ENCODE measurements at regions not wholly inside any gene's neighbourhood (a gene's known extent, or its start where the extent isn't known, plus 50 kb on each side); places are given as distances from the start of the nearest gene placed in this dataset.

DNA sequence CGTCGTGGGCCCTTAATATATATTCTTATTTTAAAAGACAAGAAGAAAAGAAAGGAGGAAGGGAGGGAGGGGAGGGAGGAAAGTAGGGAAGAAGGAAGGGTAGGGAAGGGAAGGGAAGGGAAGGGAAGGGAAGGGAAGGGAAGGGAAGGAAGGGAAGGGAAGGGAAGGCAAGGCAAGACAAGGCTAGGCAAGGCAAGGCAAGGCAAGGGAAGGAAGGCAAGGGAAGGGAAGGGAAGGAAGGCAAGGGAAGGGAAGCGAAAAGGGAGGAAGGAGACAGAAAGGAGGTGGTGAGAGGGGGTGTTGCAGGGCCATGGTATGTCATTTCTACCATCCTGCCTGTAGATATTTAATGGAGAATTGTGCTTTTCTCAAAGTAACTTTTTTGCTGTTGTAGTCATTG is 83.9 kb upstream of the BTBD3 start:
- DNase-seq (ENCODE audit: low spot score) = no peak

DNA sequence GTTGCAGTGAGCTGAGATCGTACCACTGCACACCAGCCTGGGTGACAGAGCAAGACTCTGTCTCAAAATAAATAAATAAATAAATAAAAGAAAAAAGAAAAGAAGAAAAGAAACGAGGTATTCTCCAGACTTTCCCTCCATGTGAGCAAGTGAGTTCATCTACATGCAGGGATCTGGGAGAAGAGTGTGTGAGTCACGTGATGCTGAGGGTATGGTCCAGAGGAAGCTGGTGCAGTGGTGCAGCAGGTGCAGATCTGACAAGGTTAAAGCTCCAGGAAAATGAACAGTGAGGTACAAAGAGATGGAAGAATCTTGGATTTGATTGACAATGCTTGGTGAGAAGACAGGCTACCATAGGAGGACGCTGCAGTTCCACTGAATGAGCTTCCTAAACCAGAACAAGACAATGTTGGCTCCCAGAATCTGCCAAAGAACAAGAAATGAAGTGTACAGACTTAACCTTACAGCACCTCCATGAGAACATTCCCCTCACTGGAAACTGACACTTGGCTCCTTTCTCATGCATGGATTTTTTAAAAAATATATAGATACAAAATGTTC is 79.5 kb upstream of the BTBD3 start:
- no peak for DNase-seq (ENCODE audit: low spot score)

DNA sequence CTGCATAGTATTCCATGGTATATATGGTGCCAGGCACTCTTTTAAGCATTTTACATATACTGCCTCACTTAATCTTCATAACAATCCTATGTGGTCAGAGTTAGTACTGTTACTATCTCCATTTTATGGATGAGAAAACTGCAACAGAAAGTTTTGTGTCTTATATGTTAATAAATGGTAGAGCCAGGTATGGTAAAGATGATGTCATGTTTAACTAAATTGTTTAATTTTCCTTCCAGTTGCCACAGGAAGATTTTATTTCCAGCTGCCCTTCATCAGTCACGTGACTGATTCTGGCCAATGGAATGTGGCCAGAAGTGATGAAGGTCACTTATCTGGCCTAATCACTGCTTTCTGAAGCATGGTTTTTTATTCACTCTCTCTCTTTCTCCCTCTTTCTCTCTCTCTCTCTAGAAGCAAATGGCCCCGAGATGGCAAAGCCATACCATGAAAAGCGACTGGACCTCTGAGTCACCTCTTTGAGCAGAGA is 75.7 kb upstream of the BTBD3 start:
- DNase-seq (ENCODE audit: low spot score) = no peak

DNA sequence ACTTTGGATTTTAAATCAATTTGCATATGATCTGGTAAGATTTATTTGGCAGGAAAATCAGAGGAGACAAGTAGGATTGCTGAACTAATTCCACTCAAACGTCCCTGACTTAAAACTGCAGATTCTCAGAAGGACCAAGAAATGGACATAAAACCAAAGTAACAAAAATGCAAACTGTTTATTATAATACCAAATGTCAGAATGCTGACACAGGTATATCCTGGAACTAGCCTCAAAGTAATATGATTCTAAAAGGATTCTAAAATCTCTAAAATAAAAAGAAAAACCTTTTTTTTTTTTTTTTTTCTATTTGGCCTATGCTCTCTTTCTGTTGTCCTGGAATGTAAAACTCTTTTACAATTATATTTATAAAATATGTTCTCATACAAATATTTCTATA is 74.4 kb upstream of the BTBD3 start:
- DNase-seq (ENCODE audit: low spot score) = no peak

DNA sequence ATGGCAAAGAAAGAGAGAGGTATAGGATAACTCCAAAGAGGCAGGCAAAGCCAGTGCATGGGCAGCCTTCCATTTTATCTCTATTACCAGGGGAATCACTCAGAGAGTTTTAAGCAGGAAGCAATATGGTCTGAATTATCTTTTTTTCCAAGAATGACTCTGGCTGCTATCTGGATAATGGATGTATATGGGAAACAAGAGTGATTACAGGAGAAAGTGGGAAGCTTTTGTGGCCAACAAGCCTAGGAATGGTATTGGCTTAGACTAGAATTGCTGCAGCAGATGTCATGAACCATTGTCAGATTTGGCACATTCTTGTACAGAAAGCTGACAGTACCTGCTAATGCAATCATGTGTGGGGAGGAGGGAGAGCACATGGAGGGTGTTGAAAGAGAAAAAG is 73.0 kb upstream of the BTBD3 start:
- no peak for DNase-seq (ENCODE audit: low spot score)

DNA sequence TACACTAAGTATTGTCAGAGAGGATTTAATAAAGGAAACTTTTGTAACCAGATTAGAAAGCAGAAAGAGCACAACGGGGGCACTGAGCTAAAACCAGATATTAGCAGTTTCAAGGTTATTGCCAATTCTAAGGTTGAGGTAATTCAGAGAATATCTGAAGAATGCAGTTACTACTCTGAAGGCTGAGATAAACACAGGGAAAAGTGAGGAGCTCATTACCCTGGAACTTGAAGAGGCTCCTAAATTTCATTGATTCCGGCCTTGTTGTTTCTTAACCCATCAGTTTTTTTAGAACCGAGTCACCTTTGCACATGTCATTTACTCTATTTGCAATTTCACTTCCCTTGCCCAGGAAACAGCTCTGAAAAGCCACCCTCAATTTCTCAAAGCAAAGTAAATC is 72.4 kb upstream of the BTBD3 start:
- DNase-seq (ENCODE audit: low spot score) = no peak

DNA sequence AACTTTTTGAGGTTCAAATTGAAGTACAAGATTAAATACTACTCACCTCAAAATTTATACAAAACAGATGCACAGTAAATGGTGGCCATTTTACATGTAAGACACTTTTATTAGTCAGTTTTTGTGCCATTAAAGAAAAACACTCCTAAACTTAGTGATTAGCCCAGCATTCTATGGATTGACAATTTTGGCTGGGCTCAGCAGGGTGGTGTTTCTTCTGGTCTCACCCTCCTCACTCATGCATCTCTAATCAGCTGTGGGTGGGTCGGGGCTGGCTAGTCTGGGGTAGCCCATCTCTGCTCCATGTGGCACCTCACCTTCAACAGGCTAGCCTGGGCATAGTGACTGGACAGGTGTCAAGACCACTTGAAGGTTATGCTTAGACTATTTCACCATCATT is 71.6 kb upstream of the BTBD3 start:
- DNase-seq (ENCODE audit: low spot score) = no peak

DNA sequence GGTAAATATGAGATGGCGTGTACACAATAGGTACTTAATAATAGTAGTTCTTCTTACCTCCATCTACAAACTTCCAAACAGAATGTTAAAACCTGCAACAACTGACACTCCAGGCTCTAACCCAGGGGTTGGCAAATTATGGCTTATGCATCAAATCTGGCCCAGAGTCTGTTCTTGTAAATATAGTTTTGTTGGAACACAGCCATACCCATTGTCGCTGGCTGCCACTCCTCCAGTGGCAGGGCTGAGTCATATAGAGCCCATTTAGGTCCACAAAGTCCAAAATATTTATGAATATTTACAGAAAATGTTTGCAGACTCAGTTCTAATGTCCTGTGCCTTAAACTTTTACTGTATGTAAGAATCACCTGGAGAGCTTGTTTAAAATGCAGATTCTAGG is 69.9 kb upstream of the BTBD3 start:
- DNase-seq (ENCODE audit: low spot score) = no peak

DNA sequence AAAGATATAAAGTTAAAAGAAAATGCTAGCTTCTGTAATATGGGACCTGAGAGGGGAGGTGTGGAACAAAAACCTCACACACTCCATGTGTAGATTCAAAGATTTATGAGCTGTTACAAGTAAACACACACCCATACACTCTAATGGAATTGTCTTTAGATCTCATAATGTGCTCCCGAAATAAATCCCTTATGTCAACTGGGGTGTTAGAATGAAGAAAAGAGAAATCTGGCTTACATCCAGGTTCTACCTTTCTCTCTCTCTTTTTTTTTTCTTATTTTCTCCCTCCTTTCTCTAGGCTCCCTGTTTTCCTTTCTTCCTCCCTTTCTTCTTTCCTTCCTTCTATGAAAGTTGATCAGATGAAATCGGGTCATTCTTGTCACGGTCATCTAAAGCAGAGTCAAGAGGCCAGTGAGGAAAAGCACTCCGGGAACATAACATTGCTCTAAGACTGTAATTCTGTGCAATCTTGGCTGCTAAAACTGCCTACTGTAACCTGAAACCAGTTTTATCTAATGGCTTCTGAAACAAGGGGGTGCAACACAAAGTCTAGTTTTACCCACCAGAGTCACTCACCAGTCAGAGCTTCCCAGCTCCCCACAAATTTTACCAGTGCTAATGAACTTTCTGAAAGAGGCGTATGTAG is 68.3 kb upstream of the BTBD3 start:
- no peak for DNase-seq (ENCODE audit: low spot score)

DNA sequence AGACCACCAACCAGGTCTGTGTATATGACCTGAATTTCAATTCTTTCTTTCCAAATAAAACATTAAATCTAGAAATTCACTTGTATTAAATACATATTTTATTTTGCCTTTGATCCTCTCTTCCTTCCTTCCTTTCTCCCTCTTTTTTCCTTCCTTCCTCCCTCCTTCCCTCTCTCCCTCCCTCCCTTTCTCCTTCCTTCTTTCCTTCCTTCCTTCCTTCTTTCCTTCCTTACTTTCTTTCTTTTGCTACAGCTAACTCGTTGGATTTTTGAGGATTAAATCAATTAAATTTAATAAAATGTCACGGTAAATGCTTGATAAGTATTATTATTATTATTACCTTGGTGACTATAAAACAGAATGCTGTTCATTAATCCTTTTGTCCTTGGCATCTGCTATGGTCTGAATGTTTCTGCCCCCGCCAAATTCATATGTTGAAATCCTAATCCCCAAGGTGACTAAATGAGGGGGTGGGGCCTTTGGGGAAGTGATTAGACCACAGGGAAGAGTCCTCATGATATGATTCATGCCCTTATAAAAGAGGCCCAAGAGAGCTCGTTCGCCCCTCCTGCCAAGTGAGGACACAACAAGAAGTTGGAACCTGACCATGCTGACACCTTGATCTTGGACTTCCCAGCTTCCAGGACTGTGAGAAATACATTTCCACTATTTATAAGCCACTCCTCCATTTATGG is 67.6 kb upstream of the BTBD3 start:
- peak; percentile 20 for DNase-seq (ENCODE audit: low spot score)

DNA sequence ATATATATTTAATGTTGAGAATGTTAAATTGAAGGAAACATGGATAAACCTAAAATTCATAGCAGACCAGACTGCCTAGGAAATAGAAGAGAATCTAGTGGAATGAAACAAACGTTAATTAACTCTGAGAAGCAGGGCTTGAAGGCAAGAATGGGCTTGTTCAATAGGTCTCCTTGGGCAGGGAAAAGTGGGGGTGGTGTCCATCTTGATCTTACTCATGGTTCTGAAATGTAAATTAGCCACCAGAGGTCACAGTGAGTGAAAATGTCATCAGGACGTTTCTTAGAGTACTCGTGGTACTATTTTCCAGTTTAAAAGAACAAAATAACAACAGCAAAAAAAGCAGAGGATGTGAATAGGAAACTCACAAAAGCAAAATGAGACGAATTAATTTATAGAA is 66.8 kb upstream of the BTBD3 start:
- peak; percentile 8 for DNase-seq (ENCODE audit: low spot score)

DNA sequence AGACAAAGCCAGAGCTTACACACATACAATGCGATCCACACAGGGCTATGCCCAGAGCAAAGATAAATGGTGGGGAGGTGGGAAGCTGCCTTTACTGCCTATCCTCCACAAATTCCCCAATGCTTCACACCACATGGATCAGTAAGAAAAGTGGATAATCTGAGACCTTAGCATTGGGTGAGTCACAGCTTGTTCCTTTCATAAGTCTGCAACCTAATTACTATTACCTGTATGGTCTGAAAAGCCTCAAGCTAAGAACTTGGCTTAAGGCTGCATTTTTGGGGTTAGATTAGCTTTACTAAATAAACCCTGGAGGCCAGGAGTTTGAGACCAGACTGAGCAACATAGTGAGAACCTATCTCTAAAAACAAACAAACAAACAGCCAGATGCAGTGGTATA is 66.0 kb upstream of the BTBD3 start:
- no peak for DNase-seq (ENCODE audit: low spot score)

DNA sequence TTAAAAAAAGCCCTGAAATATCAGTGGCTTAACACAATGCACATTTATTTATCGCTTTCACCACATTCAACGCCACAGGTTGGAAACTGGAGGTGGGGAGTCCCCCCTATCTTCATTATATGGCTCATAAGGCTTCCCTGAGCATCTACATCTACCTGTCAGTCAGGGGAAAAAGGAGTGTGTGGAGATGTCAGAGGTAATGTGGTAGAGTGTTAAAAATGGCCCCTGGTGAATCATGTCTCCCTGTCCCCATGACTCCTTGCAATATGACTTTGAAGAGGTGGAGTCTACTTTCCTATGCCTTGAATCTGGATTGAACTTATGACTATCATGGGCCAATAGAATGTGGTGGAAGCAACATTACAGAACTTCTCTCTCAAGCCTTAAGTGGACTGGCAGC is 65.5 kb upstream of the BTBD3 start:
- DNase-seq (ENCODE audit: low spot score) = no peak

DNA sequence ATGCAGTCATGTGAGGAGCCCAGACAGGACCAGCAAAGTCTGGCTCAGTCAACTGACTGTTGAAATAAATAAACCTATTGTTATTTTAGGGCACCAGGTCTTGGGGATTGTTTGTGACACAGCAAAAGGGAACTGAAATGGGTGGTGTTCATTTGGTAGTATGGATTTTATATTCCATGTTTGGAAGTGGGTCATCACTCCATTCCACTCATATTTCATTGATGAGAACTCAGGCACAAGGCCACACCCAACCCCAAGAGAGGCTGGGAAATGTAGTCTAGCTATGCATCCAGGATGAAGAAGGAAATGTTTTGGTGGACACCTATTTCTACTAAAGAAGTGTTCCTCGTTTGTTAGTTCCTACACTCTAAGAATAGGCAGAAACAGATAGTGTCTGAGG is 64.9 kb upstream of the BTBD3 start:
- no peak for DNase-seq (ENCODE audit: low spot score)

DNA sequence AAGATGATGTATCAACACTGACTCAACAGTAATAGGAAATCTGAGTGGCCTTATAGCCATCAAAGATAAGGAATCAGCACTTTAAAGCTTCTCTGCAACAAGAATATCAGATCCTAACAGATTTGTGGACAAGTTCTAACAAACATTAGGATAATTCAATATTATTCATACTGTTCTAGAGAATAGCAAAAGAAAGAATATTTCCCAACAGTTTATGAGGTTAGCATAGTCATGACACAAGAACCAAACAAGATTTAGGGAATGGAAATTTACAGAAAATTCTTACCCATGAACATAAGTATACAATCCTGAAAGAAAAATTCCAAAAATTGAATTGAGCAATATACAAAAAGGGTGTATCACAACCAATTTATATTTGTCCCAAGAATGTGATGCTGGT is 64.3 kb upstream of the BTBD3 start:
- no peak for DNase-seq (ENCODE audit: low spot score)

DNA sequence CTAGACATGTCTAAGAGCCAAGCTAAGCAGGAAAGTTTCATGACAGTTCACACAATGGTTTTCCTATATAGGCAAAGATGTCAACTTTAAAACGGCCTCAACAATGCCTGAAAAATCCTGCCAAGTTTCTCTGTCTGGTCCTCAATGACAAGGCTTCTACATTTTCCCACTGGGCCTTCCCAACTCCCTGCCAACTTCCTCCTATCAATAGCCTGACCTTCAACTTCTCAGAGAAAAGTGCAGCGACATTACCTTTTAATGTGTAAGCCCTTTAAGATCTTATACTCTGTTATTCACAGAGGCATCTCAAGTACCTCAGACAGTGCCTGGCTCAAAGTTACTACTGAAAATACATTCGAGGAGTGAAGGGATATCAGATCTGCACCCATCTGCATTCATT is 56.2 kb upstream of the BTBD3 start:
- no peak for DNase-seq (ENCODE audit: low spot score)

DNA sequence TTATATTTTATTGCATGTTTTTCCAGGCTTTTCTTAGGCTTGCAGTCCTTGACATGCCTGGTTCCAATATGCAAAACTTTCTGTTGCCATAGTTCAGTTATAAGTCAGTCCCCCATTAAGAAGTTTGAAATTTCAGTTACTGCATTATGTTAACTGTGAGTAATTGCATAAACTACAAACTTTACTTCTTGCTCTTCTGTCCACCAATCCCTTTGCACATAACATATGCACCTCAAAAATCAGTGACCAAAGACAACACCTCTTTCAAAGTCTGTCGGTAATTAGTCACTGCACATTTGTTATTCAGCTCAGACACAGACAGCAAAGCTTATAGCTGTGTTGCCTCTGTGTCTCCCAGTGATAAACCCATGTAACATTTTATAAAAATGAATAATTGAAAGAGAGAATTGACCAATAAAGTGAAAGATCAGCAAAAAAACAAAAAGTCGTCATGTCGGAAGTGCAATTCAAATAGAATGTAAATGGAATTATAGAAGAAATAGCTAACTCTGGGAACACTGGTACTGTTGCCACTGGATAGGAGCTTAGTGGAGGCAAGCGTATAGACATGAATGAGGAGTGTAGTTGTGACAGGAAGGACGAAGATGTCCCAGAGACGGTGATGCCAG is 50.3 kb upstream of the BTBD3 start:
- DNase-seq (ENCODE audit: low spot score) = peak; percentile 19
